OCI-LY7 (cell line): ENCODE measurements at regions not wholly inside any gene's neighbourhood (a gene's known extent, or its start where the extent isn't known, plus 50 kb on each side); places are given as distances from the start of the nearest gene placed in this dataset.

Experiments
- BruUV-seq: library from RNA; stranded (reverse); fragments of 400-500 nt; replicated peaks from 2 replicates; lab custom pipeline; 2021; lab: Mats Ljungman, UMichigan
- CTCF ChIA-PET: fragments of 300-600 bp; sonication (Branson Sonifier 250); formaldehyde crosslinking; loops from one replicate; lab custom pipeline; 2022; ENCODE audit warnings: antibody characterized with exemption; ENCODE audit not compliant: unreplicated experiment; lab: Charles Lee
- POLR2A ChIA-PET: fragments of 300-600 bp; sonication (Branson Sonifier 250); formaldehyde crosslinking; loops from one replicate; lab custom pipeline; 2022; ENCODE audit warnings: antibody characterized with exemption; lab: Charles Lee
- DNase-seq: peaks from one replicate; pipeline ENCODE4 v3.0.0-alpha.2; 2015; ENCODE audit warnings: low spot score
- H2AFZ ChIP-seq: fragments of 200-600 bp; sonication (generic), shearing (Covaris generic); 2 replicates; pipeline ENCODE4 v1.6.1; 2014; ENCODE audit warnings: mild to moderate bottlenecking, antibody characterized with exemption, low read length, moderate library complexity
- H3K27ac ChIP-seq: fragments of 200-600 bp; sonication (generic); 2 replicates; pipeline ENCODE4 v1.5.1; 2014; ENCODE audit warnings: mixed run types, low read depth, mild to moderate bottlenecking, moderate library complexity, low read length, inconsistent platforms; ENCODE audit not compliant: poor library complexity, severe bottlenecking
- H3K36me3 ChIP-seq: fragments of 200-600 bp; sonication (generic); 2 replicates; pipeline ENCODE4 v1.6.1; 2014; ENCODE audit warnings: mild to moderate bottlenecking, antibody characterized with exemption, low read length, moderate library complexity, mixed read lengths; ENCODE audit not compliant: insufficient read depth
- H3K4me1 ChIP-seq: fragments of 200-600 bp; sonication (generic); 2 replicates; pipeline ENCODE4 v1.5.1; 2014; ENCODE audit warnings: mild to moderate bottlenecking, low read length; ENCODE audit not compliant: insufficient read depth, poor library complexity, severe bottlenecking
- H3K4me2 ChIP-seq: fragments of 200-600 bp; sonication (generic); 2 replicates; pipeline ENCODE4 v1.6.1; 2014; ENCODE audit warnings: mild to moderate bottlenecking, low read length
- H3K4me3 ChIP-seq: fragments of 200-600 bp; sonication (generic); 2 replicates; pipeline ENCODE4 v1.5.1; 2014; ENCODE audit warnings: mild to moderate bottlenecking, low read depth, low read length; ENCODE audit not compliant: poor library complexity, severe bottlenecking
- H3K79me2 ChIP-seq: fragments of 200-600 bp; sonication (generic); 2 replicates; pipeline ENCODE4 v1.6.1; 2016; ENCODE audit warnings: low read depth, mild to moderate bottlenecking, low read length, moderate library complexity, mixed read lengths; ENCODE audit not compliant: insufficient read depth
- H3K9me2 ChIP-seq: fragments of 200-600 bp; sonication (generic); 2 replicates; pipeline ENCODE4 v1.6.1; 2016; ENCODE audit warnings: mild to moderate bottlenecking, low read length, mixed read lengths; ENCODE audit not compliant: insufficient read depth
- H3K9me3 ChIP-seq: fragments of 200-600 bp; sonication (generic); 2 replicates; pipeline ENCODE4 v1.6.1; 2014; ENCODE audit warnings: mild to moderate bottlenecking, mixed run types, low read length, mixed read lengths
- H4K20me1 ChIP-seq: fragments of 200-600 bp; sonication (generic); 2 replicates; pipeline ENCODE4 v1.6.1; 2014; ENCODE audit warnings: mild to moderate bottlenecking, antibody characterized with exemption, low read length, moderate library complexity, mixed read lengths; ENCODE audit not compliant: insufficient read depth
- EZH2phosphoT487 ChIP-seq: fragments of 200-600 bp; sonication (generic); IDR thresholded peaks from 2 replicates; pipeline ENCODE4 v1.6.1; 2018; ENCODE audit warnings: low read depth, borderline replicate concordance, mild to moderate bottlenecking, mixed run types, antibody characterized with exemption, low read length, moderate library complexity, mixed read lengths
- intact Hi-C: fragments of 100-400 bp; cut with micrococcal nuclease; formaldehyde crosslinking; loops from one replicate; pipeline ENCODE4 v1.10.0; 2022; ENCODE audit not compliant: unreplicated experiment
- TF ChIP-seq, protein P1 (sequence below): fragments of 200-600 bp; sonication (generic); conservative IDR thresholded peaks from 2 replicates; pipeline ENCODE4 v1.5.1; 2014; ENCODE audit warnings: mild to moderate bottlenecking, antibody characterized with exemption, low read length, moderate library complexity, mixed read lengths

DNA sequence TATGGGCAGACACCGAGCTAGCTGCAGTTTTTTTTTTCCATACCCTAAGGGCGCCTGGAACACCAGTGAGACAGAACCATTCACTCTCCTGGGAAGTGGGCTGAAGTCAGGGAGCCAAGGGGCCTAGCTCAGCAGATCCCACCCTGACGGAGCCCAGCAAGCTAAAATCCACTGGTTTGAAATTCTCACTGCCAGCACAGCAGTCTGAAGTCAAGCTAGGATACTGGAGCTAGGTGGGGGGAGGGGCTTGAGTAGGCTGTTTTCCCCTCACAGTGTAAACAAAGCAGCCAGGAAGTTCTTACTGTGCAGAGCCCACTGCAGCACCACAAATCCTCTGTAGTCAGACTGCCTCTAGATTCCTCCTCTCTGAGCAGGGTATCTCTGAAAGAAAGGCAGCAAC lies 151.7 kb upstream of the HCN1 start:
- Histone ChIP-seq H4K20me1 (no peaks in the 10 kb centered on the region), H3K36me3 (no peaks in the 10 kb centered on the region), H3K27ac (no peak overlapping the region), H3K4me3 (no peak overlapping the region), H3K9me2 (no peaks in the 10 kb centered on the region), H3K4me1 (no peaks in the 10 kb centered on the region), H3K79me2 (no peaks in the 10 kb centered on the region), H3K4me2 (no peak overlapping the region), H3K9me3 (0 out of 2 replicates have a peak, but pooled peaks cover 4% of the 10 kb centered on the region), H2AFZ (no peak overlapping the region)
- CTCF ChIA-PET = no interaction called here
- intact Hi-C loops = no loop called here
- no peak for TF ChIP-seq EZH2phosphoT487
- TF ChIP-seq, protein P1, sequence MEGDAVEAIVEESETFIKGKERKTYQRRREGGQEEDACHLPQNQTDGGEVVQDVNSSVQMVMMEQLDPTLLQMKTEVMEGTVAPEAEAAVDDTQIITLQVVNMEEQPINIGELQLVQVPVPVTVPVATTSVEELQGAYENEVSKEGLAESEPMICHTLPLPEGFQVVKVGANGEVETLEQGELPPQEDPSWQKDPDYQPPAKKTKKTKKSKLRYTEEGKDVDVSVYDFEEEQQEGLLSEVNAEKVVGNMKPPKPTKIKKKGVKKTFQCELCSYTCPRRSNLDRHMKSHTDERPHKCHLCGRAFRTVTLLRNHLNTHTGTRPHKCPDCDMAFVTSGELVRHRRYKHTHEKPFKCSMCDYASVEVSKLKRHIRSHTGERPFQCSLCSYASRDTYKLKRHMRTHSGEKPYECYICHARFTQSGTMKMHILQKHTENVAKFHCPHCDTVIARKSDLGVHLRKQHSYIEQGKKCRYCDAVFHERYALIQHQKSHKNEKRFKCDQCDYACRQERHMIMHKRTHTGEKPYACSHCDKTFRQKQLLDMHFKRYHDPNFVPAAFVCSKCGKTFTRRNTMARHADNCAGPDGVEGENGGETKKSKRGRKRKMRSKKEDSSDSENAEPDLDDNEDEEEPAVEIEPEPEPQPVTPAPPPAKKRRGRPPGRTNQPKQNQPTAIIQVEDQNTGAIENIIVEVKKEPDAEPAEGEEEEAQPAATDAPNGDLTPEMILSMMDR = no peak
- no TSS peak for BruUV-seq
- DNase-seq = no peak
- POLR2A ChIA-PET = no interaction called here

DNA sequence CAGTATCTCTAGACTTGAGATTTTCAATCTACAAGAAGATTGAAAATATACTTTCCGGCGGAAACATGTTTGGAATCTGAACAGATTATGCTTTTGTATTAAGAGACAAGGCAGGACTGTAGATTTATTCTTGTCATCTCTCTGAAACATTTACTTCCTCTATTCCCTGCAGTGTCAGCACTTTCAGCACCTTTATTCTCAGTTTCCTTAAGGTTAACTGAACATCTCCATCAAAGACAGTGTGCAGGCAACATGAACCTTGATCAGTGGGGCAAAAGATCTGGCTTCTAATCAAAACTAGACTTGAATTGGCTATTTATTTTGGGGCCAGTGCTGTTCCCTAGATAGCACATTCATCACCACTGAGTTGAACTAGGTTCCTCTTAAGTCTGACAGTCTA lies 129.9 kb upstream of the HCN1 start:
- Histone ChIP-seq H2AFZ (no peak overlapping the region), H3K4me1 (no peaks in the 10 kb centered on the region), H3K4me3 (no peak overlapping the region), H3K27ac (no peak overlapping the region), H3K4me2 (no peak overlapping the region), H4K20me1 (no peaks in the 10 kb centered on the region), H3K36me3 (no peaks in the 10 kb centered on the region), H3K9me3 (peaks cover 15% of the 10 kb centered on the region; the same call in 1 of the 2 replicates), H3K9me2 (no peaks in the 10 kb centered on the region), H3K79me2 (no peaks in the 10 kb centered on the region)
- ChIA-PET CTCF (no interaction called here), POLR2A (no interaction called here)
- TF ChIP-seq, protein P1 = no peak
- TF ChIP-seq EZH2phosphoT487 = no peak
- BruUV-seq = no TSS peak
- no peak for DNase-seq
- intact Hi-C loops = no loop called here

DNA sequence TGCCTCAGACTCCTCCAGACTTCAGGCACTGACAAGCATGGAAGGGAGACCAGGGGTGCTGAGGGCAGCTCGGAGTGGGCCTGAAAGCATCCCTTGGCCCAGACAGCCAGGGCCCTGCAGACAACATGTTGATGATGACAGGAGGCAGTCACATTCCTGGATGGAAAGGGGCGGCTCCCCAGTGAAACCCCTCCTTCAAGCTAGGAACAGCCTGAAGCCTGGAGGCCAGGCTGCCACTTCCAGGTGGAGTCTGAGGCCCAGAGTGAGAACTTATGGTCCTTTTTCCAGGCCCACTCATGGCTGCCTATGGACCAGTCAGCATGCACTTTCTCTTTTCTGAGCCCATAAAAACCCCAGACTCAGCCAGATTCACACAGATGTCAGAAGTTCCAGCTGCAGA lies 104.2 kb upstream of the HCN1 start:
- H3K4me1 ChIP-seq = no peaks in the 10 kb centered on the region
- no peak overlapping the region for H2AFZ ChIP-seq
- intact Hi-C loops = no loop called here
- no peaks in the 10 kb centered on the region for H3K36me3 ChIP-seq
- BruUV-seq = no TSS peak
- no peak overlapping the region for H3K4me2 ChIP-seq
- H3K79me2 ChIP-seq = no peaks in the 10 kb centered on the region
- no peak for TF ChIP-seq EZH2phosphoT487
- TF ChIP-seq, protein P1 = no peak
- H4K20me1 ChIP-seq = no peaks in the 10 kb centered on the region
- no peak overlapping the region for H3K4me3 ChIP-seq
- H3K9me3 ChIP-seq = peaks cover 7% of the 10 kb centered on the region; the same call in 1 of the 2 replicates
- no peak for DNase-seq
- ChIA-PET CTCF (no interaction called here), POLR2A (no interaction called here)
- no peak overlapping the region for H3K27ac ChIP-seq
- no peaks in the 10 kb centered on the region for H3K9me2 ChIP-seq
